ENCODE measurements at regions not wholly inside any gene's neighbourhood (a gene's known extent, or its start where the extent isn't known, plus 50 kb on each side); places are given as distances from the start of the nearest gene placed in this dataset.

DNA sequence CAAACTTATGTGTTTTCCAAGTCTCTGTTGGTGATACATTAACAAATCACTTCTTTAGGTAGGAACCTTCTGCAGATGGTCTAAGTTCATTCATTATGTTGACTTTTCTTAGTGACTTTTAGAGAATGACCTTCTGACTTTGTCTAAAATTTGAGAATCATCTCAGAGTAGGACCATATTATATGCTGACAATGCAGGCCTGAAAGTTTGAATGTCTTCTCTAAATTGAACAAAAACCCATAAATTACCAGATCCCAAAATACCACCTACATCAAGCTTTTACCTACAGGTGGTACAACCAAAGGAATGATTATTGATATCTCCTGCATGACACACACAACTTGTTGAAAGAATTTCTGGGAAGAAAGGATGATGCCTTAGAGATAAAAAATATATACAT, 191.5 kb downstream of the SOD2 start:
- Histone ChIP-seq H3K9me3 (no peaks in the 10 kb centered on the region), H3K4me3 (replicated peaks in 1 of 3) (no peak overlapping the region), H3K27me3 (no peaks in the 10 kb centered on the region), H3K27ac (no peak overlapping the region), H3K36me3 (no peaks in the 10 kb centered on the region), H3K4me1 (no peaks in the 10 kb centered on the region)
- TF ChIP-seq, protein P1, sequence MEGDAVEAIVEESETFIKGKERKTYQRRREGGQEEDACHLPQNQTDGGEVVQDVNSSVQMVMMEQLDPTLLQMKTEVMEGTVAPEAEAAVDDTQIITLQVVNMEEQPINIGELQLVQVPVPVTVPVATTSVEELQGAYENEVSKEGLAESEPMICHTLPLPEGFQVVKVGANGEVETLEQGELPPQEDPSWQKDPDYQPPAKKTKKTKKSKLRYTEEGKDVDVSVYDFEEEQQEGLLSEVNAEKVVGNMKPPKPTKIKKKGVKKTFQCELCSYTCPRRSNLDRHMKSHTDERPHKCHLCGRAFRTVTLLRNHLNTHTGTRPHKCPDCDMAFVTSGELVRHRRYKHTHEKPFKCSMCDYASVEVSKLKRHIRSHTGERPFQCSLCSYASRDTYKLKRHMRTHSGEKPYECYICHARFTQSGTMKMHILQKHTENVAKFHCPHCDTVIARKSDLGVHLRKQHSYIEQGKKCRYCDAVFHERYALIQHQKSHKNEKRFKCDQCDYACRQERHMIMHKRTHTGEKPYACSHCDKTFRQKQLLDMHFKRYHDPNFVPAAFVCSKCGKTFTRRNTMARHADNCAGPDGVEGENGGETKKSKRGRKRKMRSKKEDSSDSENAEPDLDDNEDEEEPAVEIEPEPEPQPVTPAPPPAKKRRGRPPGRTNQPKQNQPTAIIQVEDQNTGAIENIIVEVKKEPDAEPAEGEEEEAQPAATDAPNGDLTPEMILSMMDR (IDR thresholded peaks at IDR 0.05) = no peak
- no peak for TF ChIP-seq POLR2A (IDR thresholded peaks at IDR 0.05)
- intact Hi-C loops (cut with DNase I) = no loop called here
- DNase-seq = no peak

DNA sequence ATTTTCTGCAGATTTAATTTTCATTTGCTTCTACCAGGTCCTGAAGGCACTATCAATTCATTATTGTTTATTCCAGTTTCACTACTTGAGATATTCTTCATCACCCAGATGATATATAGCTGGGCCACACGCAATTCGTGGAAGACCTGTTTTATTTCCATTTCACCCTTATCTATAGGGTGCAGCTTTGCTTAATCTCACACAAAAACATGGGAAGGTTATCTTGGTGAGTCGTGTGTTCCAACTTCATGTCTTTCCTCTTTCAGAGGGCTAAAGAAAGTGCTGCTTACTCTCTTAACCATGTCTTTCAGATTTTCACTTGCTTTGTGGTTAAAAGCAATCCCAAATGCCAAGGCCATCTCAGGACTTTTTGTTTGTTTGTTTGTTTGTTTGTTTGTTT, 194.0 kb downstream of the SOD2 start:
- Histone ChIP-seq H3K4me1 (no peaks in the 10 kb centered on the region), H3K4me3 (replicated peaks in 1 of 3) (no peak overlapping the region), H3K27me3 (no peaks in the 10 kb centered on the region), H3K36me3 (no peaks in the 10 kb centered on the region), H3K9me3 (no peaks in the 10 kb centered on the region), H3K27ac (no peak overlapping the region)
- DNase-seq = no peak
- WGBS, 2 donors = 86 to 92% methylated on average over 3 of the region's 3 CpGs
- no peak for TF ChIP-seq POLR2A (IDR thresholded peaks at IDR 0.05)
- TF ChIP-seq, protein P1 (IDR thresholded peaks at IDR 0.05) = no peak
- intact Hi-C loops (cut with DNase I) = no loop called here

DNA sequence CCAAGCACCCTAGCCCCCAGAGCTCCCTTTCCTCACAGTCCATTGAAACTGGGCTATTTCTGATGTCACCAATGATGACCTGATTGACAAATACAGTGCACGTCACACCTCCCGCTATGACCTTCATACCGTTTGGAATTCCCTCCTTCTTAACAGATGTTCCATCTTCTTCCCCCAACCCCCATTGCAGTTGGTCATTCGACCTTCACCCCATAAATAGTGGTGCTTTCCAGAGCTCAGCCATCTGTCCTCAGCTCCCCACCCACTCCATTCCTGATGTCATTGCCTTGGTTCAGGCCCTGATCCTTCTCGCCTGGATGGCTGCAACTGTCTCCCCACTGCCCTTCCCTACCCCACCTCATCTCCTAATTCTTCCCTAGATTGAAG, 198.5 kb downstream of the SOD2 start:
- no peak overlapping the region for H3K4me3 ChIP-seq (replicated peaks in 1 of 3)
- peaks cover 0 to 7% of the 10 kb centered on the region in 2 donors for H3K4me1 ChIP-seq
- intact Hi-C loops (cut with DNase I) = no loop called here
- H3K36me3 ChIP-seq = no peaks in the 10 kb centered on the region
- H3K27me3 ChIP-seq = no peaks in the 10 kb centered on the region
- H3K9me3 ChIP-seq = no peaks in the 10 kb centered on the region
- TF ChIP-seq POLR2A (IDR thresholded peaks at IDR 0.05) = no peak
- TF ChIP-seq, protein P1 (IDR thresholded peaks at IDR 0.05) = no peak
- 85 to 86% methylated on average over 5 of the region's 5 CpGs for WGBS, 2 donors
- H3K27ac ChIP-seq = no peak overlapping the region
- no peak for DNase-seq

DNA sequence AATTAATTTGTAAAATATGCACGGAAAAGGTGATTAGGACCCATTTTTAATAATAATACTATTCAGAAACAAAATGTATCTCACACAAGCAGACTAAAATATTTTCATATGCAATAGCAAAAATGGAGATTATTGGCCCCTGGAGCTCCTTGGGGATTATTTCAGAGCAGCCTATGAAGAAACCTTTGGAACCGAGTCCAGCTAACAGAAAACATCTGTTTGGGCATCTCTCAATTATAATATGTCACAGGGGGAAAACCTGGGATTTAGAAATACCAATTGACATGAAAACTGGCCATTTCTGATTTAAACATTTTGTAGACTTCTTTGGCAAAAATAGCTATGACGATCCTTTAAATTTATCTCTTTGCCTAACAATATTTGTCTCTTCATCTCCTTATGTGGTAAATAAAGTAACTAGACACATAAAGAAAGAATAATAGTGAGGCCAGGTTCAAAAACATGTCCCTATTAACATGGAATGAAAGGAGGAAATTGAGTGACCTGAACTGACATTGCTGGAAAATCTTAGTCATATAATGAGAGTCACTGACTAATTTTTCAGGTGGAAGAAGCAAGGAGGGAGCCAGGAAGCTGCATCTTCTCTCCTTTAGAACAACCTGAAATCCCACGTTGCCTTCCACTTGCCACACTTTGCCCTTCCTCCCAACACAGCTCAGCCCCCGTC, 199.0 kb downstream of the SOD2 start:
- Histone ChIP-seq H3K27ac (no peak overlapping the region), H3K4me1 (peaks cover 0 to 7% of the 10 kb centered on the region in 2 donors), H3K4me3 (replicated peaks in 1 of 3) (no peak overlapping the region), H3K27me3 (no peaks in the 10 kb centered on the region), H3K36me3 (no peaks in the 10 kb centered on the region), H3K9me3 (no peaks in the 10 kb centered on the region)
- 74 to 80% methylated on average over 5 of the region's 5 CpGs for WGBS, 2 donors
- intact Hi-C loops (cut with DNase I) = no loop called here
- no peak for DNase-seq
- TF ChIP-seq, protein P1 (IDR thresholded peaks at IDR 0.05) = no peak
- TF ChIP-seq POLR2A (IDR thresholded peaks at IDR 0.05) = no peak

DNA sequence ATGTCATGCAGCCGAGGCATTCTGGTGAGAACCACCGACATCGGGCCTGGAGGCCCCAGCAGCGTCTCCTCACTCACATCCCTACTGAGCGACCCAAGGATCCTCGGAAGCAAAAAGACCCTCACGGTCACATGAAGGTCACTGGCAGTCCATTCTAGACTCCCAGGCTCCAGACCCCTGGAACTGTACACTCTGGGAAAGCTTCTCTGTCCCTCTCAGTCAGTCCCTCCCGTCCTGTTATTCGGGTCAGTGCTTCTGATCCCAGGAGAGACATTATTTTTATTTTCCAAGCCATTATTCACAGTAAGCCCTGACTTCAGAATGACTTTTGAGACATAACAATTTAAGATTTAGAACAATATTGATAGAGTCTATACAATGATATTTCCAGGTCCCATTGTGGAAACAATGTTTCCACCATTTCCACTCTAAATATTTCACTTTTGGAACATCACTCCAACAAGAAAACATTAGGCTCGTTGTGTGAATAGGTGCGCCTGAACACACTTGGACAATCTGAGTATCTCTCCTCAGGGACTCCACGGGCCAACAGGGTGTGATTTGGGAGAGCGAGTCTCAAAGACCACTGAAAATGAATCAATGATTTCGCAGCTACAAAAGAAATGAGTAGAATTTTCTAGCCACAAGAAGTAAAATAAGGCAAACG, 199.7 kb downstream of the SOD2 start:
- H3K27me3 ChIP-seq = no peaks in the 10 kb centered on the region
- H3K36me3 ChIP-seq = no peaks in the 10 kb centered on the region
- TF ChIP-seq, protein P1 (IDR thresholded peaks at IDR 0.05) = no peak
- TF ChIP-seq POLR2A (IDR thresholded peaks at IDR 0.05) = no peak
- peaks cover 0 to 7% of the 10 kb centered on the region in 2 donors for H3K4me1 ChIP-seq
- intact Hi-C loops (cut with DNase I) = no loop called here
- H3K27ac ChIP-seq = no peak overlapping the region
- WGBS, 2 donors = 75 to 80% methylated on average over 11 to 15 of the region's 15 CpGs
- H3K9me3 ChIP-seq = no peaks in the 10 kb centered on the region
- no peak overlapping the region for H3K4me3 ChIP-seq (replicated peaks in 1 of 3)
- no peak for DNase-seq

All from thyroid gland (tissue), 4 donors.